ENCODE measurements at regions not wholly inside any gene's neighbourhood (a gene's known extent, or its start where the extent isn't known, plus 50 kb on each side); places are given as distances from the start of the nearest gene placed in this dataset.
A peak's percentile ranks its signal among the peaks of the same experiment; 100 is the strongest.

GRCh38 chr20:39270837-39271604, 308.9 kb downstream of the DHX35 start:
- DNase-seq: no peak

- no peak for DNase-seq
Observed at GRCh38 chr20:39269493-39270217, 307.5 kb downstream of the DHX35 start.

GRCh38 chr20:39268981-39269461, 306.9 kb downstream of the DHX35 start:
- DNase-seq: no peak

DNA sequence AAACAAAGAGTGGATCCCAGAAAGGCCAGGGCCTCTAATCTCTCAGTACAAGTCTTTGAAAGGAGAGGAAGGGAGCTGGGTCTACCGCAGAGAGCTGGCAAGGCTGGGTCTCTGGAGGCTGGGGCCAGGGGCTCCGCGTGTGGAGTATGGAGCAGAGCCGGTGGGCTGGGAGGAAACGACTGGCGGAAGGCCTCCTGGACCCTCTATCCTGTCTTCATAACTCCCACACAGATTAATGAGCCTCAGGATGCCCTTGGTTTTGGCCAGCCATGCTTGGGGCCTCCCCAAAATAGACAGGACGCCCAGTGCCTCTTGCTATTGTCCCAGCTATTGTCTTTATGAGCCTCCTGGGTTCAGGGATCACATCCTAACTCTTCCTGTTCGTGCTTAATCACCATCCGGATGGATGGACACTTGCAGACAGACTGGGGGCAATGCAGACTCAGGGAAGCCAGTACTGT, 306.4 kb downstream of the DHX35 start:
- no peak for DNase-seq

DNA sequence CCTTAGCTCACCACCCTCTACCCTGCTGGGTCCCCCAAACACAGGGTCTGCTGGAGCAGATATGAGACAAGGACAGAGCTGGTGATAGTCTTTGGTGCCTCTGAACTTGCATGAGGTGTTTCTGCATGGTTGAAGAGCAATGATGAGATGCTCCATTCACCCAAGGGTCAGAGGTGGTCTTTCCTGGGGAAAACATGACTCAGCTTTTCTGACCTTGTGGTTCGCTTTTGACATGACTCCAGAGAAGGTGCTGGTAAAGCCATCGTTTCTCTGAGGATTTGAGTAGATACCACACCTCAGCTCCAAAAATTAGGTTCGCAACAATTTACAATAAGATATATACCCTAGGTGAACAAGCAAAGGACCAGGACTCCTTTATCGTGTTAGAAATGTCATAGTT, 304.8 kb downstream of the DHX35 start:
- DNase-seq: no peak

GRCh38 chr20:39264506-39265172, 302.5 kb downstream of the DHX35 start:
- DNase-seq: peak in 1 of 2 experiments; percentile 1

GRCh38 chr20:39263076-39263475, 300.9 kb downstream of the DHX35 start:
- DNase-seq: no peak

DNA sequence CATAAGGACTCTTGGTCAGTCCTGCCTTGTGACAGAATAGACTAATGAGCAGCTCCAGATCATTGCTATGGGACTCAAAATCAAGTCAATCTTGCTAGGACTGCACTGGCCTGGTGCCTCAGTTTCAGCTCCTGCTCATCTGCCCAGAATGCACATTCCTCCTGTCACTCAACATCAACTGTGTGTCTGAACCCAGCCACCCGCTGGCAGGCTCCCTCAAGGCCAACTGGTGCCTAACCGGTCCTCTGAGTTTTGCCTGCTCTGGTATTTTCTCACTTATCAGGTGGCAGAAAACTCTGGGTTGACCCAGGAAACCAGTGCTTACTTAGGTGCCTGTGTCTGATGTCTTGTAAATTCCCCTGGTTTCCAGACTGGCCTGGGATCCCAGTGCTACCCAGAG, 297.7 kb downstream of the DHX35 start:
- no peak for DNase-seq

DNA sequence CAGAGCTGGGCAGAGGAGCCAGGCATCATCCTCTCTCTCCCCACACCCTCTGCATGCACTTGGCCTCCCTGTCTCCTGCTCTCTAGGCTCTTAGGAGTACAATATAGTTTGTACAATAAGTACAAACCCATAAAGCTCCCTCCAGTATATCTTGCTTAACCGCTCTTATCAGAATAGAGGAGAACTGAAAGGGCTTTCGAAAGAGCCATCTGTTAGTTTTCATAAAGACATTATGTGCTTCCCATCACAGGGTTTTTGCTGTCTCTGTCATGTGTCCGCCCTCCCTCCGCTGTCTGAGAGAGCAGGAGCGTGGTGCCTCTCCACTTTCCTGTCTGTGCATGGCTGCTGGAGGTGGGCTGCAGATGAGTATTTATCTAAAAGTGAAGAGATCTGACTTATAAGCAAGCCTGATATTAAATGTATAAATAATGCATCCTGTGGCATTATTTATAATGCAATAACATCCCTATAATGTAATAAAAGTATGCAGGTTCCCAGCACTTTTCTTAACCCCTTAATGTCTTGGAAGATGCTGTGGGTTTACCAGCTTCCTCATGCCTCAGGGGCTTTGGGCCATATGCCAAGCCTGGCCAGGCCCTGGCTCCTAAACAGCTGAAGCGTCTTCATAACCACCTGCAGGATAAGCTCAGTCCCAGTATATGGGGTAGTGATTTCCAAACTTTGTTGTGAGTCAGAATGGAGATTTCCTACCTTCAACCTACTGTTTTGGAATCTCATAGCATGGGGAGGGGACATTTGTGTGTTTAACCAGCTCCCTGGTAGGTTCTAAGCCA, 297.1 kb downstream of the DHX35 start:
- no peak for DNase-seq

- DNase-seq: no peak
Observed at GRCh38 chr20:39258253-39258652, 296.1 kb downstream of the DHX35 start.

GRCh38 chr20:39253051-39253755, 291.1 kb downstream of the DHX35 start:
- no peak for DNase-seq

DNA sequence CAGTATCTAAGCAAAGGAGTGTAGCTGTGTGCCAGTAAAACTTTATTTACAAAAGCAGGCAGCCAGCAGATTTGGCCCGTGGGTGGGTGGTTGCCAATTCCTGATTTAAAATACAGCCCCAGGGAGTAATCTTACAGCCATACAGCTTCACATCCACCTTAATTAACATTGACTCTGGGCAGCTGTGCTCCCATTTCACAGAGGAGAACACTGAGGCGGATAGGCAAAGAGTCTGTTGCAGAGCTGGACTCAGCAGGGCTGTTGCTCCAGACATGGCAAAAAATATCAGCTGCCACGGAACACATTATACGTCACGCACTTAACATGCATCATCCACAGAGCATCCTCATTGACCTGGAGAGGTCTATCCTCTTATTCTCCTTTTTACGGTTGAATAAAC, 289.9 kb downstream of the DHX35 start:
- DNase-seq: no peak

DNA sequence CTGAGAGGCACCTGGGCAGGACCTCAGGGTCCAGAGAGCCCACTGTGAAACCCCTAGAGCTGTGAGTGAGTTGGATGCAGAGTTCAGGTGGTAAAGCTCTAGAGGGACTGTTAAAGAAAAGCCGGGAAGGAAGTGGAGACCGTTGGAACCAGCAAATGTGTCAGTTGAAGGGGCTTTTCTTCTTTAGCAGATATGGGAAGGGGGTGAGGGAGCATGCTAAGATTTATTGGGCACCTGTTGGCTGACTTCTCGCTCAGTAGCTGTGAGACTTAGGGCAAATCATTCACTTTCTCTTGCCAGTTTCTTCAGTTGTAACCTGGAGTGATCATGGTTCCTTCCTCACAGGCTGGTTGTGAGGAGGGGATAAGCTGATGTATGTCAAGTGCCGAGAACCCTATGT, 287.7 kb downstream of the DHX35 start:
- DNase-seq: no peak

GRCh38 chr20:39248862-39249485, 286.8 kb downstream of the DHX35 start:
- DNase-seq: no peak

GRCh38 chr20:39248171-39248861, 286.2 kb downstream of the DHX35 start:
- no peak for DNase-seq

DNA sequence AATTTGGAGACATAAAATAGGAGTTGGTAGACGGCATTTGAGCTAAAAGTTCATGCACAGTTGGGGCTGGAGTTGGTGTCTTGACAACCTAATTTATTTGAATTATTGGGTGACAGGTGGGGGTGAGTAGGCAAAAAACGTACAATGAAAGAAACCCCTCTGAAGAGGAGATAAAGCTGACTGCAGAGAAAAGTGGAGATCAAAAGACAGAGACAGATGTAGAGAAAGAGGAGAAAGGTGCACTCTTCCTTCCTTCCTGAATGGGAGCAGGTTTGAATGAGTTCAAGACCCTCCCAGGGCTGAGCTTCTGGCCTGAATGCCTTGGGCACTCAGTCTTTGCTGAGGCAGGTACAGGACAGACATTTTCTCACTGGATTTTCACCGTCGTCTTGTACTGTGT, 284.3 kb downstream of the DHX35 start:
- DNase-seq: no peak

DNA sequence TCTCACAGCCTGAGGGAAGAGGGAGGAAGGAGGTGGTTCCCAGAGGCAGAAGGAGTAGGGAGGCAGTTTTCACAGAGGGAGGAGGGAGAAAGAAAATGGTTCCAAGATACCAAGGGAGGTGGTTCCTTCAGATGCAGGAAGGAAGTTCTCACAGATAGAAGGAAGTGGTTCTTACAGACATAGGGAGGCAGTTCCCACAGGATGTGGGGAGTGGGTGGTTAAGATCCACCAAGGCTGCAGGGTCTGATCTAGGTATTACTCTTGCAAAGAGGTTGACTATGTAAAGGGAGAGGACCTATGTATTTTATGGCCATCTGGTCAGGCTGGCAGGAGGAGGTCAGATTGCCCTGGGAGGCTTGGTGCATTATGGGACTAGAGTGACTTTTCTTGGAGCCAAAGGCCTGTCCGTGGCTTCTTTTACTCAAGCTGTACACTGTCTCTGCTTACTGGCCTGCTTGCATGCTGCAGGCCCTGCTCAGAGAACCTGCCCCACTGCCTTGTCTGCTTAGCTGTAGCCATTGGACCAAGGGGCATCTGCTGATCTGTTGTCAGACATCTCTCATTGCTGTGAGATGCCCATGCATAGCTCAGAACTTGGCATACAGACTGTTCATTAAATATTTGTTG, 283.7 kb downstream of the DHX35 start:
- no peak for DNase-seq

GRCh38 chr20:39243962-39244361, 281.8 kb downstream of the DHX35 start:
- DNase-seq: no peak

DNA sequence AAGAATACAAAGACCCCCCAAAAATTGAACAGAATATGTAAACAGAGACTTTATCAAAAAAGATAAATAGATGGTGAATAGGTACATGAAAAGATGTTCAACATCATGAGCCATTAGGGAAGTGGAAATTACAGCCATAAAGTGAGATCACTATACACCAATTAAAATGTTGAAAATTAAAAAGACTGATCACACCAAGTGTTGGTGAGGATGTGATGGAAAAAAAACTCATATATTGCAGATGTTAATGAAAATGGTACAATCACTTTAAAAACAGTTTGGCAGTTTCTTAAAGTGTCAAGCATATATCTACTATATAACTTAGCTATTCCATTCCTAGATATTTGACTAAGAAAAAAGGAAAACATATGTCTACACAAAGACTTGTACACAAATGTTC, 280.5 kb downstream of the DHX35 start:
- no peak for DNase-seq

DNA sequence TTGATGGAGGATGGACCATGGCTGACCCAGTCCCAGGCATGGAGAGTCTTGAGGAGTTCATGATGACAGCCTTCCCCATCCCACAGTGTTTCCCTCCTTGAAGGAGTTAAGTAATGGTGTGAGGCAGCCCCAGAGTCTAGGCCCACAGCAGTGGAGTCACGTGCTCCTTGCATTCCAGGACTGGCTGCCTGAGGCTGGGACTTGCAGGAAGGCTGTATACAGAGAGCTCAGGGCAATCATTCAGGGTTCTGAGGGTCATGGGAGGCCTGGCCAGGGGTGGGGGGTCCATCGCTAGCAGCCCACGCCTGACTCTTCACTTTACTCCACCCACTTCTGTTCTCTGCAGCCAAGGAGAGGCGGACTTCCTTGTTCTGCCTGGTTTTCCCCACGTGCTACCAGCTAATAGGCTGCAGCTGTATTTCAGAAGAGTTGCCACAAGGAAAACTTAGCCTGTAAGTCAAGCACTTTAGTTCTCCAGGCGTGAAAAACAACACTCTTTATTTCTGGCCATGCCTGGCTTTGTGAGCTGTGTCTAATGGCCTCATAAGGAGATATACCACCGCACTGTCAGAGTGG, 272.5 kb downstream of the DHX35 start:
- DNase-seq: no peak

Measured in activated CD4-positive, alpha-beta T cell treated with anti-CD3 and anti-CD28 coated beads, Interleukin-2, amount 50 U/mL, for 4 hours (primary cell).